GM19397 (cell line): ENCODE measurements at regions not wholly inside any gene's neighbourhood (a gene's known extent, or its start where the extent isn't known, plus 50 kb on each side); places are given as distances from the start of the nearest gene placed in this dataset.

ENCODE experiments used
- ATAC-seq: cut with Tn5 transposase; IDR thresholded peaks from one replicate; pipeline ENCODE4 v1.9.1; 2021; ENCODE audit warnings: mild to moderate bottlenecking, moderate library complexity; ENCODE audit not compliant: unreplicated experiment

DNA sequence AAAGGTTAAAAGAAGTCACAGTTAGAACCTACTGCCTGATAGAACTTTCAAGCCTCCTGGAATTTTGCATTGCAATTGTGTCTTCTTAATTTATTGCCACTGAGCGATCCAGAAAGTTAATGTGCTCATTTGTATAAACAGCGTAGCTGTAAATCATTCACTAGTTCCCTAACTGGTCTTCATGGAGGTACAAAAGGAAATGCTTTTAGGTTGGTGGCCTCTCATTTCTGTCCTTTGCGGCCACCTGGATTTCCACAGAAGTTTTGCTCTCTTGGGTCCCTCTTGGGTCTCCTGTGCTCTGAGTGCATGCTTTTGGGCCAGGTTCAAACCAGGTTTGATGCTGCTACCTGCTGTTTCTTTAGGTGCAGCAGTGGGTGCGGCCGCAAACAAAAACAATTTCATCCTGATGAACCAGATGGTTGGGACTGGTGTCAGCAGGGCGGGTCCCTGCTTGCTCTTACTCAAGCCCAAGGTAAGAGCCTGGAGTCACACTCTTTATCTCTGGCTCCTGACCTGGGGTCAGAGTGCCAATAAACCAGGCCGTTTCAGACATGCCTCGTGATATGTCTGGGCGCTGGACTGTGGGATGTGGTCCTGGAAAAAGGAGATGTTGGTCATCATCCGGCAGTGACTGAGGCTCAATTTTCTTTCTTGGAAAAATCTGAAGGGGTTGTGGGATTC is 270.1 kb downstream of the PTTG2 start:
- ATAC-seq = no peak

DNA sequence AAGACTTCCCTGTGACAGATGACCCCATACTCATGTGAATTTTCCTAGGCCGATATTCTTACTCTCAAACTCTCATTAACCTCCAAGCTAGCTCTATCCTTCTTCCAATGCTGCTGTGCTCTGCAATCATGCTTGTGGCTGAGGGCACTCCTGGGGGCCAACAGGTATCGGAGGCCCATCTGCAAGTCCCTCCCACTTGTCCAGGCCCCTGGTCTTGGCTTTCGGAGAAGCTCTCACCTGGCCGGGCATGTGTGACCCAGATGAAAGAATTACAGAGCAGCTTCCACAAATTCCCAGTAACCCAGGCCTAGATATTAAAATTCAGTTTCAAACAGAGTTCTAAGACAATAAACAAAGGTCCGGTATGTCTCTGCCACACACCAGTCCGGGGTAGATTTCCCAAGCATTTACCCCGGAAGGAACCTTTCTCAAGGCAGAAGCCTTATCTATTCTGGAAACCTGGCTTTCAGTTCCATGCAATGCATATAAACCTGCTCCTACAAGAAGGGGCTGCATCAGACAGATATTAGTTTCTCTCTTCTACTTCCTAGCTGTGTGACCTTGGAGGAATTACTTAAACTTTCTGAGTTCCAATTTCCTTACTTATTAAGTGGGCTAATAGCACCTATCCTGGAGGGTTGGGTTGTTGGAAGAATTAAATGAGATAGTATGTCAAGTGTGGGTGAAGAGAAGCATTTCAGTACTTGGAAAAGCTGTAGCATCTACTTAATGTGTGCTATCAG is 270.8 kb downstream of the PTTG2 start:
- no peak for ATAC-seq

DNA sequence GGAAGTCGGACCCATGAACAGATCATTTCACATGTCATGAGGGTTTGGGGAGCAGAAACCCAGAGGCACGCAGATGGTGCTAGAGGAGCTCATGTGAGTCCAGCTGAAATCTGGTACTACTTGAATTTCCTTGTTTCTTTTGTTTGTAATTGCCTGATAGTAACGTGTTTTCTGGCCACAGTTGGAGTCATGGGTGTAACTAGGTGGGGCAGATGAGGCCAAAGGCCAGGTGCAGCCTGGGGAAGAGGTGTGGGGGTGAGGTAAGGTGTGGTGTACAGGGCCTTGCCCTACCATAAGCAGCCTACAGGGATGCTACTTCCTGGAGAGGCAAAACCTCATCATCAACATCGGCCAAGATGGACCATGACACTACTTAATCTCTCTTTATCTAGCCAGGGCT is 271.4 kb downstream of the PTTG2 start:
- no peak for ATAC-seq

DNA sequence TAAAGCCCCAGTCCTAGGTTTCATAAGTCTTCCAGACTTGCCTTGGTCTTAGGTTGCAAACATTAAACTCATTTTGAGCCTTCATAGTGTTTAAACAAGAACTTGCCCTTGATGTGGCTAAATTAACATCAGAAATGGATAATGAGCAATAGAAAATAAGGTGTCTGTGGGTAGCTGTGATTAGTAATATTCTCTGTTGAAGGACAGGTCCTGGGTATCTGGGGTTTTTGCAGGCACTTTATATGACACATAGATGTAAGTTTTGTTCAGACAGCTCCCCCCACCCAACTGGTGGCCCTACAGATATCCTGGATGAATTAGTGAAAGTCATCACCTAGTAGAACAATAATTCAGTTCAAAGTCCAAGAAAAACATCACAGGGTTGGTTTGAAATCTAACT is 272.5 kb downstream of the PTTG2 start:
- ATAC-seq = no peak

DNA sequence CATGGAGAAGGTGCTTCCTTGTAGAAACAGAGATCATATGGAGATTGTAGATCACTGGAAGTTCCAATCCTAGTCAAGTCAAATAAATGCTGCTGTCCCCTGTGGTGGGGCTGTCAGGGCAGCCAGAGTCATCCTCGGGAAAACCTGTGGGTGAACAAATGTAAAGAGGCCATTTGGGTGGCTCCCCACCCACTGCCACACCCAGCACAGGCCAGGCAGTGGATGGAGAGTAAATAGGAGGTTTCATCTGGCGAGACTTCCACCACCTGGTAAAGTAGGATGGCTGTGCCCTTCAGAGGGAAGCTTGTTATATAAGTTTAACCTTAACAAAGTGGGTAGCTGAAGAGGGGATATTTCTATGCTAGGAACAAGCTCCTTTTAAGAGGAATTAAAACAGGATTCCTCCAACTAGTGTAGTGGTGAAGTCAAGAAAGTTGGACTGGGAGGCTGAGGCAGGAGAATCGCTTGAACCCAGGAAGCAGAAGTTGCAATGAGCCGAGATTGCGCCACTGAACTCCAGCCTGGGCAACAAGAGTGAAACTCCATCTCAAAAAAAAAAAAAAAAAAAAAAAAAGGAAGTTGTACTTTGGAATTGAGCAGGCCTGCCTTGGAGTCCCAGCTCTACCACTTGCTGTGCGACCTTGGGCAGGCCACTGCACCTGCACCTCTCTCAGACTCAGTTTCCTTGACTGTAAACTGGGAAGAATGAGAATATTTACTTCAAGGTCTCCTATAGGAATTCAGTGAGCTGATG is 273.7 kb downstream of the PTTG2 start:
- no peak for ATAC-seq

DNA sequence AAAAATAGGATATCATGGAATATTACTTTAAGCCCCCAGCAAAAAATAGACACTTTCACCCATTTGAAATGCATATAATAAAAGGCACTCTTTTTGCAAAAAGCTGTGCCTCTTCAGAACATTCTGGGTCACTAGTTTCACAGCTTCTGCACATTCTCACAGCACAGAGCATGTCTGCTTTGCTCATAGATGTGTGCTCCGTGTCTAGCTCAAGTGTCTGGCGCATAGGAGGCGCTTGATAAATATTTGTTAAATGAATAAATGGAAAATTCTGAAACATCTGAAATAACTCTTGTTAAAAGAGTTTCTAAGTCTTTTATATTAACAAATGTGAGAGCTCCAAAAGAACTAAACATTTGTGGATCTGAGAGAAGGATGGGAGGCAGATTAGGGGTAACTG is 275.2 kb downstream of the PTTG2 start:
- no peak for ATAC-seq

DNA sequence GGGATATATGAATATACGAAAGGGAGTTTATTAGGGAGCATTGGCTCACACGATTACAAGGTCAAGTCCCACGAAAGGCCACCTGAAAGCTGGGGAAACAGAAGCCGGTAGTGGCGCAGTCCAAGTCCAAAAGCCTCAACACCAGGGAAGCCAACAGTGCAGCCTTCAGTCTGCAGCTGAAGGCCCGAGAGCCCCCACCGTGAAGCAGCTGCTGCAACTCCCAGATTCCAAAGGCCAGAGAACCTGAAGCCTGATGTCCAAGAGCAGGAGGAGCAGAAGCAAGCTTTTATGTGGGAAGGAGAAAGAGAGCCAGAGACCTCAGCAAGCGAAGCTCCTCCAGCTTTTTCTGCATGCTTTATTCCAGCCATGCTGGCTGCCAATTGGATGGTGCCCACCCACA is 275.8 kb downstream of the PTTG2 start:
- no peak for ATAC-seq

DNA sequence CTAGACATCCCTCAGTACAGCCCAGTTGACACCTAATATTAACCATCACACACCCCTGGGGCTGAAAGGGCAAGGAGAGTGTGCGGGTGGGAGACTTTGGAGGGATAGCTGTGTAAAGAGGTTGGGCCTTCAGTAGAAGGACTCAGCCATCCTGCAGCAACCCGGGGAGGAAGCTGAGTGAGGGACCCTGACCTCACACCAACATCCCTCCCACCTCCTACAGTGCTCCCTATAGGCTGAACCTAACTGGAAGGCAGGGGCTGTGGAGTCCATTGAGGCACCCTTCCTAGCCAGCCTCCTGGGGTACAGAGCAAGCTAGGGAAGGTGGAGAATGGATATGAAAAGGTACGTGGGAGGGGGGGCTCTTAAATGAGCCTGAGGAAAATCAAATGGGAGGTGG is 276.3 kb downstream of the PTTG2 start:
- no peak for ATAC-seq

DNA sequence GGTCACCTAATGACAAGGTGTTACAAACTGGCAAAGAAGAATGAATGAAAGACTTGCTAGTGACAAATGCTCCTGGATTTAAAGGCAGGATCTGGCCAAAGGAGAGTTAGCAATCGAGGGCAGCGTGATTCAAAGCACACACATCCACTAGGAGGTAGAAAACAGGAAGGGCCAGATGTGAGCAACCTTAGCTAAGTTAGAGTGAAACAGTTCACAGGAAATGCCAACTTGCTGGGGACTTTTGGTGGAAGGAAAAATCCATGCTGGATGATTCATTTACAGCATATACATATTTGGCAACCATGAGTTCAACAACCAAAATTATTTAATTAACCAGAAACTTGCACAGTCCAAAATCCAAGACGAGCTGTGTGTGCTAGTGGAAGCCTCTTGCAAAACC is 276.9 kb downstream of the PTTG2 start:
- no peak for ATAC-seq

DNA sequence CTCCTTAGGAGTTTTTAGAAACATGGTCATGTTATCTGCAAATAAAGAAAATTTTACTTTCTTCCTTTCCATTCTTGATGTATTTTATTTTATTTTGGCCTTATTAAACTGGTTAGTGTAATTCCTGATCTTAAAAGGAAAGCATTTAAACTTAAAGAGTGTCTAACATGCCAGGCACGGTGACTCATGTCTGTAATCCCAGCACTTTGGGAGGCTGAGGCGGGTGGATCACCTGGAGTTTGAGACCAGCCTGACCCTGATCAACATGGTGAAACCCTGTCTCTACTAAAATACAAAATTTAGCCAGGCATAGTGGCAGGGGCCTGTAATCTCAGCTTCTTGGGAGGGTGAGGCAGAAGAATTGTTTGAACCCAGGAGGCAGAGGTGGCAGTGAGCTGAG is 281.3 kb downstream of the PTTG2 start:
- ATAC-seq = no peak

DNA sequence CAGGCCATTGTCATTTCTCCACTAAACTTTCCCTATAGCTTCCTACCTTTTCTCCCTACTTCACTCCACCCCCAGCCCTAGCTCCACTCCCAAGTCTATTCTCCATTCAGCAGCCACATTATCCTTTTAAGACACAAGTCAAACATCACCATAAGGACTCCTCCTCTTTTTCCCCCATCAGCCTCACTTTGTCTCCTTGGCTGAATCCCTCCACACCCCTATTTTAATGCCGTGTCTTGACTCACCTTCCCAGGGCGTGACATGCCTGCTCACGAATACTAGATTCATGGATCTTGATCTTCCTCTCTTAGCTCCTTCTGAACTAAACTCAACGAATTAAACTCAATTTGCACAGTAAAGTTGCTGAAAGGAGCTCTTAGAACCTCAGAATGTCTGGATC is 281.9 kb downstream of the PTTG2 start:
- ATAC-seq = no peak

DNA sequence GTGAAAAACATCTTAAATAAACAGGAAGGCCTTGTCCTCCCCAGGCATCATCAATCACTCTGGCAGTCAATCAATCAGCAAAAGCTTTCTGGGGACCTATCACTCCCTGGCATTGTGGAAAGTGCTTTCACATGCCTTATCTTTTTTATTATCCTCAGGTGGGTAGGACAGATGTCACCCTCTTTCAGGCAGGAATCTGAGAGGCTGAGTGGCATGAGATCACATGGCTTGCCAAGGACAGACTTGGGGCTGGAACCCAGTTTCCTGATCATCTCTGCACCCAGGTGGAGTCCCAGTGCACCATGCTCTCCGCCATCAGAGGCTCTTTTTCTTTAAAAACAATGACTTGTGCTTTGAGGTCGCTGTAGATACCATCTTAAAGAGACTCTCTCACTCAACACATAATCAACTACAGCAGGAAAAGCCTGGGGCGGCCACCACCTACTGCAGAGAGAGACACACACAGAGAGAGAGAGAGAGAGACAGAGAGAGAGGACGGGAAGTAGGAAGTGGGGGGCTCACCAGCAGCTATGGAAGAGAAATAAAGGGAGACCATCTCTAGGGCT is 282.7 kb downstream of the PTTG2 start:
- ATAC-seq = no peak

DNA sequence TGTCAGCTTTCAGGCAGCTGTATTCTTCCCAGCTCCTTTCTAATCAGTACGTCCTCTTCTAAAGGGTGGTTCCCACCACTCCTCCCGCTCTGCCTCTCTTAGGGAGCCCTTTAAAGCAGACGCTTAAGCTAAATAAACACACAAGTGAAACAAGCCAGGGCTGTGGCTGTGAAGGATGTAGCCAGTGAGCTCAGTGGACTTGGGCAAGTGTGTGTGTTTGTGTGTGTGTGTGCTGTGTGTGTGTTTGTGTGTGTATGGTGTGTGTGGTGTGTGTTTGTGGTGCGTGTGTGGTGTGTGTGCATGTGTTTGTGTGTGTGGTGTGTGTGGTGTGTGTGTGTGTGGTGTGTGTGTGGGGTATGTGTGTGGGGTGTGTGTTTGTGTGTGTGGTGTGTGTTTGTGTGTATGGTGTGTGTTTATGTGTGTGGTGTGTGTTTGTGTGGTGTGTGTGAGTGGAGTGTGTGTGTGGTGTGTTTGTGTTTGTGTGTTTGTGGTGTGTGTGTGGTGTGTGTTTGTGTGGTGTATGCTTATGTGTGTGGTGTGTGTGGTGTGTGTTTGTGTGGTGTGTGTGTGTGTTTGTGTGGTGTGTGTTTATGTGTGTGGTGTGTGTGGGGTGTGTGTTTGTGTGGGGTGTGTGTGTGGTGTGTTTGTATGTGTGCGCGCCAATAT is 283.3 kb downstream of the PTTG2 start:
- ATAC-seq = no peak

DNA sequence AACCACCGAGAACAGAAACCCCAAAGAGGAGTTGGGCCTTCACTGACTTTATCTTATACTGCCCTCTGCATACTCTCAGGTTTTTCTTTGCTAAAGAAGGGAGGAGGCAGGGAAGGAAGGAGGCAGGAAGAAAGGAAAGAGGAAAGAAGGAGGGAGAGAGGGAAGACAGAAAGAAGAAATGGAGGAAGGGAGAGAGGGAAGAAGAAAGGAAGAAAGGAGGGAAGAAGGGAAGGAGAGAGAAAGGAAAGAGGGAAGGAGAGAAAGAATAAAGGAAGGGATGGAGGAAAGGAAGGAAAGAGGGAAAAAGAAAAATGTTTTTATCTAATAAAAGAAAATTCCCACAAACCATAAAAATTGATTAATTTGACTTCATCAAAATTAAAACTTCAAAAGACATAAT is 294.6 kb downstream of the PTTG2 start:
- no peak for ATAC-seq

DNA sequence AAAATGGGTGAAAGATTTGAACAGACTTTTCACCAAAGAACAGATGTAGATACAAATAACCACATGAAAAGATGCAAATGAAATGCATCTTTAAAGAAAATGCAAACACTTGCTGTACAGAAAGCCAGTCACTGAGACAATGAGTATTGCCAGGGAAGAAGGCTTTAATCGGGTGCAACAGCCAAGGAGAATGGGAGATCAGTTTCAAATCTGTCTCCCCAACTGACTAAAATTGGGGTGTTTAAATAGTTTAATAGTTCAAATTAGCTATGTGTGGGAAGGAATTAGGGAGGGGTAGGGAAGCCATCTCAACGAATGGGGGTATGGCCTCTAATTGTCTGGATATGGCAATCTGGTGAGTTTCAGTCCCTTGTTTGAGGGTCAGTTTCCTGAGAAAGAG is 295.4 kb downstream of the PTTG2 start:
- no peak for ATAC-seq

DNA sequence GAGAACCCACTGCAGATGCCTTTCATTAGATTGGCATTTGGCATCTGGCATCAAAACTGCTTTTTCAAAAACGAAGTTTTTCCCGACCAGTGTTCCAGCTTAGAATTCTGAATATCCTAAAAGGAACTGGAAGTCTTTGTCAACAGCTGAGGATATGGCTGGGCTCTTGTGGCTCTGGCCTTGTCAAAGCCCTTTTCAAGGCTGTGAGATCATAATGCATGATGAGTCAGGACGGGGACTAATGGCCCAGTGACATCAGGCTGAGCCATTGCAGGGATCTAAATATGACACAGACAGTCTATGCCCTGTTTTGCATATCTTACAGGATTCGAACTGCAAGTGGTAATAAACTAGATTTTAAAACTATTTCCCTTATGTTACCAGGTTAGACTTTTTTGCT is 306.4 kb downstream of the PTTG2 start:
- no peak for ATAC-seq

DNA sequence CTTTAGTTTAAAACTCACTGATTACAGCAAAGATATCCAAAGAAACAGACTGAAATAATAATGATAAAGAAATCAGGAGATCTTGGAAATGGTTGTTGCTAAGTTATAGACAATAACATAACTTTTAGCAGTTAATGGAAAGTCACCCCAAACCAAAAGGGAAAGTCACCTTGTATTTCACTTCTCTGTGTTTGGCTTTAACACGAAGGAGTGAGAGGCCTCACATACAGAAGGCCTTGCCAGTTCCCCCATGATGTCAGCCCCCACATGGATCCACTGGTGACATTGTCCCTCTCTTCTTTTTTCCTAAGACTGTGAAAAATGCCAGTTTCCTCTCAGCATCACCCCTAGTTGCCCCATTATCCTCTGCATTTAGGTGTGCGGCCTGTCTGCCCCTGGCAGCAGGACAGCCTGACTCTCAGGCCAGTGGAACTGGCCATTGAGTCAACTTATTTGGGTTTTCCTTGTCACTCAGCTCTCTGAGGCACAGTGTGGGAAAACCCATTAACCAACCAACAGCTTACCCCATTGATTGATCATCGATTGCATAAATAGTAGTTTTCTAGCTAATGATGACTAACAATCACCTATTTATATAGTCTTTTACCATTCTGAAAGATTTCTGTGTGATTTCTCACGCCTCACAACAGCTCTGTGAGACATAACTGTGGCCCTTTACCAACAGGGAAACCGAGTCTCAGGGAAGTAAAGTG is 308.1 kb downstream of the PTTG2 start:
- no peak for ATAC-seq

DNA sequence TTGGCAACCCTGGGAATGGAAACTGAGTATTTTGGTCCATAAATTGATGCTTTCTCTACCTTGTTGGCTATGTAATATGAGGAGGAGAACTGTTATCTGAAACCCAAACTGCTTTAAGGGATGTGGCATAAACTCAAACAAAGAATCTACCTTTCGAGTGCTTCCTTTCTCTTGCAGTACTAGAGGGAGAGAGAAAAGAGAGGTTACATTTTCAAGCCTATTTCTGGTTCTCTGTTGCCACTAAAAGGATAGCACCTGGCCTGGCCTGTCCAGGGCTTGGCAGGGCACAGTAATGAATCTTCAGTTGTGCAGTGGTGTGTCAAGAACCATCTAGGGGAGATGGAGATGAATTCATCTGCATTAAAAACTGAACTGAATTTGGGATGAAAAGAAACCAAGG is 308.6 kb downstream of the PTTG2 start:
- no peak for ATAC-seq

DNA sequence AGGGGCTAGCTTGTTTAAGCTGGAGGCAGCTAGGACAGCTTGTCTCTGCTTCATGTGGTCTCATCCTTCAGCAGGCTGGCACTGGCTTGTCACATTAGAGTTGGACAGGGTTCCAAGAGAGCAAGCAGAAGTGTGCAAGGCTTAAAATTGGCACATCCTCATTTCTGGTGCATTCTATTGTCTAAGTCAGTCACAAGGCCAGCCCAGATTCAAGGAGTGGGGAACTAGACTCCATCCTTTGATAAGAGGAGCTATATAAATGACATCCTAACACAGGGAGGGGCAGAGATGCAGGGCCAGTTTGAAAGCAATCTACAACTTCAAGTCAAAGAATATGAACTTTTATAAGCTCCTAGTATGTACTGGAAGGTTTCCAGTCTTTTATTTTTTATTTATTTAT is 313.2 kb downstream of the PTTG2 start:
- no peak for ATAC-seq

DNA sequence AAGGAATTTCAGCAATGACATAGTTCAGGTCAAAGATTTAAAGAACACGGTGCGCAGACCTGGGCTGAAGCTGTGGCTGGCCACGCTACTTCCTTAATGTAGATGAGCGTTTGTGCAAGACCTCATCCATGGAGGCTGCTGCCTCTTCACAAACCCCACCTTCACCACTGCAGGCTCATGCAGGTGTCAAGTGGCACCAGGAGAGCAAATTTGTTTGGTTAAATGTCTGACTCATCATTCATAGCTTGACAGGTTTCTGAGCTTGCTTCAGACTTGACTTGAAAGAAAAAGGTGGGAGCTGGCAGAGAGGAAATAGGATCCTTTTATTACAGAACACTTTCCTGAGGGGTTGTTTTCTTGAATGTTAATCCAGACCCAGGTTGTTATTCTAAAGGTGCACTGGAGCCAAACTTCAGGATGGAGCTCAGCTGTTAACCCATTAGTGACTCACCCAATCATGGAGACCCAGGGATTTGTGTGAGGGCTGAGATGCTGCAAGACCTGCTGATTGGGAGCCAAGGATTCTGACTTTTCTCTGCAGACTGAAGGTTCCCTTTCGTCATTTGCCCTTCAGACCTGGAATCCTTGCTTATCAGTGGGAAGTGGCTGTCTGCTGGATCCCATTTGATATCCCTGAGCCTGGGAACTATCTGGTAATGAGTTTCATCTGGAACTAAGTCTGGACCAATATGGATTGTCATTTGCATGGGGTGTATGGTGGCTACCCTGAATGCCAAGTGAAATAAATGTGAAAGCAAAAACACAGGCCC is 315.3 kb downstream of the PTTG2 start:
- no peak for ATAC-seq
